Activated CD4-positive, alpha-beta T cell treated with anti-CD3 and anti-CD28 coated beads, Interleukin-2, amount 50 U/mL, for 24 hours (primary cell): ENCODE measurements at regions not wholly inside any gene's neighbourhood (a gene's known extent, or its start where the extent isn't known, plus 50 kb on each side); places are given as distances from the start of the nearest gene placed in this dataset.

Source experiments
- DNase-seq, 2 donors: peaks; one replicate each; pipeline ENCODE4 v3.0.0-alpha.2; 2020; ENCODE audit warnings: low read depth in 1 of 2, low spot score in 1 of 2

DNA sequence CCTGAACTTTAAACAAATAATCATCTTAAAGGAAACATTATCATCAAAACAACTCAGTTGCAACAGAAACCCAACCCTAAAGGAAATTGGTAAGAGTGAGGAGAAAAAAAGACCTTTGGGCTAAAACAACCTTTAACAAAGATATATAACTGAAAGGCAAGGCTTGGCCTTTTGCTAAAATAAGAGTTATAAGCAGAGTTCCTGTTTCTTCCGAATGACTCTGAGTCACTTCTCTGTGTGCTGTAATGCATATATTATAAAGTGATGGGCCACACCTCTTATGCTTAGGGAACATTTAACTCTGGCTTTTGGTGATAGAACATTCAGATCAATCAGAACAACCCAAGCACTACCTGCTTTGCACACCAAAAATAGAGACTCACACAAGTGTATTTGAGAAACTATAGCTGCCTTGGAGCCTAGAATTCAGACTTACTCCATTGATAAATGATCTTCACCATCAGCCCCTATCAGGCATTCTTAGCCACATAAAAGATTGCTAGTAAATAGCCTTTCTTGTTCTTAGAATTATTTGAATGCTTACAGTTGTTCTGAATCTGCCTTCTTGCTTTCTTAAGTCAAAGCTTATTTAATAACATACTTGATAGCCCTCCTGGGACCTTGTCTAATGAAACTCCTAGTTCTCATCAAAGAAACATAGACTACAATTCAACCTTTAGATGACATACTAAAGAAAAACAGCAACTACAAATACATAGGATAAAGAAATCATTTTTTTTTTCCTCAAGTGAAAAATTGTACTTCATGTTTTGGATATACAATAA is 294.2 kb upstream of the SEMA6D start:
- DNase-seq, result no peak

- no peak for DNase-seq
These were observed 289.8 kb upstream of the SEMA6D start for GRCh38 chr15:47427463-47427862.

DNA sequence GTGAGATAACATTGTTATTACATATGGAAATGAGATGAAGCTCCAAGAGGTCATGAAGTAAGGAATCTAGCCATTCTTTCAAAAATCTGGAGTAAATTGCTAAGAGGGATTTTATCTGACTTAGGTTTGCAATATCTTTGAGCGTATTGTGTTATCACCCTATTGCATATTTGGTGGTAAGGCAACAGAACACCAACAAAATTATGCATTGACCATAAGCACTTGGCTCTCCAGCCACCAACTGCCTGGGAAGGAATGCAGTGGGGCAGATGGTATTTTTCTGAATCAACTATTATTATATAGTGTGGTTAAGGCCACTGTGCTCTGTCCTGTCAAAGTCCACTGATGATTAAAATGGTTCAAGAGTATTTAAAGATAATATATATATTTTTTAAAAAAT is 287.9 kb upstream of the SEMA6D start:
- DNase-seq, result no peak

DNA sequence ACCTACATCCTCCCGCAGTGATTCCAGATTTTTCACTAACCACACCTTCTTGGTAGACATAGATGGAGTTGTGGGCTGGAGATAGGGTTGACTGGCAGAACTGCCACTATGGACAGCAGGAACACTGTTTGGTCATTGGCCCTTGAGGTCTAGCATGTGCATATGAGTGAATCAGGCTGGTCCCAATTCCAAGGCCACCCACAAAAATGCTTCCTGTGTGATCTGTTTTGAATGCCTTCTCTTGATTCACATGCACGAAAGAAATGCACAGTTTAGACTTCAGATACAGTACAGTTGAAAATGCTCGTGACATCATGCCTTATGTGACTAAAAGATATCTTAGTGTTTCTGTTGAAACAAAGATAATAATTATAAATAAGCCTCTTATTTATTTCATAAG is 285.8 kb upstream of the SEMA6D start:
- no peak for DNase-seq

DNA sequence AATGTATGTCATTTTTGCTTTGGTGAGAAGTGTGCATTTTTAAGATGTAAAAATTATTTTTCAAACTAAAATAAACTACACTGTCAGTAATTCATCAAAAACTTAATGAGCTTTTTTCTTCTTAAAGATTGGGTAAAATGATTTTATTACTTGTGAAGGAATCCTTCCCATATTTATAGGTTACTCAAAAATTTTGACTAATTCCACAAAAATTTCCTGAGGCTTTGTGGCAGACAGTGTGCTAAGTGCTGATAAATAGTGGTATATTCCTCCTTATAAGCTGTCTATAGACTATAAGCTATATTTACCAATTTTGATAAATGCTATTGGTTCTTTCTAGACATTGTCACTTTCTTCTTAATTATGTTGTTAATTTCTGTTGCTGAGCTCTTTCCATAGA is 284.5 kb upstream of the SEMA6D start:
- no peak for DNase-seq

GRCh38 chr15:47434596-47434995 is 282.7 kb upstream of the SEMA6D start:
- DNase-seq, result no peak

DNA sequence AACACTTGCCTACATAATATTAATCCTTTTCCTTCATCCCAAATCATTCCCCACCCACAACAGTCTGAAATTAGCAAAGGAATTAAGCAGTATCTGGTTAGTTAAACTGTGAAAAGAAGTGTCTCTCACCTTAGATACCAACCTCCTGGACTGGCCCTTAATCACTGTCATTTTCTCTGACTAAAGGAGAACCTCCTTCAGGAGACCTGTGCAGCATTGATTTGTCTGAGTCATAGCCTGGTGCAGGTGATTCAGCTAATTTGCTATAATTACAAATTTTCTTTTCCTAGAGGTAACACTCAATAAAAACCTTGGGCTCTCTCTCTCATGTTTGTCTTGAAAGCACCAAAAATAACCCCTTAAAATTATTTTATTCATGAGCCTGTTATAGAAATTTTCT is 279.8 kb upstream of the SEMA6D start:
- no peak for DNase-seq

- DNase-seq, result no peak
These were observed 277.9 kb upstream of the SEMA6D start for GRCh38 chr15:47439146-47440111.

GRCh38 chr15:47442371-47442770 is 274.9 kb upstream of the SEMA6D start:
- no peak for DNase-seq

DNA sequence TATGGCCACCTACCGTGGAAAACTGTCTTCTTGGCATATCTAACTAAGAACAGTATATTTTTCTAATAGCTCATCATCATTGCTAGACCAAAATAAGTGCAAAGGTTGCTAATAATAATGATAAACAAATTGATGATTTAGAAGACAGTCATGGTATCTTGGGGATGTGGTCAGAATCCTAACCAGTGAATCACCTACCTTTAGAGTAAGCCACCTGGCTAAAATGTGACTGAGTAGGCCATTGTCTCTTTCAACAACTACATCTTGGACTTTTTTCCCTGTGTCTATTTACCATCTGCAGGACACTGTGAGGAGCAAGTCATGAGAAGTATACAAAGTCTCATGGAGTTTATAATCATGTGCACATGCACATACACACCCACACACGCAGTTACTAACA is 273.5 kb upstream of the SEMA6D start:
- no peak for DNase-seq

GRCh38 chr15:47445723-47446392 is 271.4 kb upstream of the SEMA6D start:
- no peak for DNase-seq

- DNase-seq, result no peak
These were observed 256.3 kb upstream of the SEMA6D start for GRCh38 chr15:47460795-47461573.

GRCh38 chr15:47461652-47462141 is 255.6 kb upstream of the SEMA6D start:
- no peak for DNase-seq

DNA sequence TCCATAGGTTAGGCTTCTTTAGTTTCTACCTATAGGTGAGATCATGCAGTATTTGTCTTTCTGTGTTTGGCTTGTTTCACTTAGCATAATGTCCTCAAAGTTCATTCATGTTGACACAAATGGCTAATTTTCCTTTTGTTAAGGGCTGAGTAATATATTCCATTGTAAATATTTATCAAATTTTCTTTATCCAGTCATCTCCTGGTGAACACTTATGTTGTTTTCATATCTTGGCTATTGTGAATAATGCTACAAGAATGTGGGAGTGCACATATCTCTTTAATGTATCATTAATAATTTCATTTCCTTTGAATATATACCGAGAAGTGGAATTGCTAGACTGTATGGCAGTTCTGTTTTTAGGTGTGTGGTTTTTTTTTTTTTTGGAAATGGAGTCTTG is 250.9 kb upstream of the SEMA6D start:
- no peak for DNase-seq

DNA sequence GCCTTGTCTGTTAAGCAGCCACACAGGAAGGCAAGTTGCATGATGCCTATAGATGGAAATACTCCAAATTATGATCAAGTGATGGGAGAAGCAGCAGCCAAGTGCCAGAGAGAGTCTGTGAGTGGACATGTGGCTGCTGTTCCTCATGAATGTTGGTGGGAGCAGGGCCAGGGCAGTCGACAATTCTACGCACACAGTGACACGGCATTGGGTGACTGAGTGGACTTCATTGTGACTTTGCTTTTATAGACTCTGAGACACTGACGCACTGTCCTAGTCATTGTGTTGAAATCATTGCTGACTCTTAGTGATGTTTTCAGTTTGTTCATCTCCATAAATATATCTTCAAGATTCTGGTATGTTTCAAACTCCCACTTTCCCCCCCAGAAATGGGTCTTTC is 246.3 kb upstream of the SEMA6D start:
- DNase-seq, result no peak

GRCh38 chr15:47473106-47473725 is 244.1 kb upstream of the SEMA6D start:
- DNase-seq, result no peak

GRCh38 chr15:47473832-47474231 is 243.5 kb upstream of the SEMA6D start:
- DNase-seq, result no peak

GRCh38 chr15:47475336-47475735 is 242.0 kb upstream of the SEMA6D start:
- no peak for DNase-seq

DNA sequence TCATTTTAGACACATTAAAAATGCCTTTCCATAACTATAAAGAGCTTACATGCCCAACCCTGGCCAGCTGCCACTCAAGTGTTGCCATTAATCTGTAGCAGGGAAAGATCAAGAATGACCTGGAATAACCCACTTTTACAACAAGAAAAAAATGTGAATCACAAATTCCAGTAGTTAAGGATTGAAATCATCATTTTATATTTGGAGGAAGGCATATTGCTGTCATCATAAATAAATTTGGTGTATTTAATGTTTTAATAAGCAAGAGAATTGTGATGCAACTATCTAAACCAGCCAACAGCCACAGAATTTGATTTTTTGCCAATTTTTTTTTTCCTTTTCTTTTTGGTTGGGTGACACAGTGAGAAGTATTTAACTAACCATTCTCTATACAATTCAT is 240.0 kb upstream of the SEMA6D start:
- no peak for DNase-seq

DNA sequence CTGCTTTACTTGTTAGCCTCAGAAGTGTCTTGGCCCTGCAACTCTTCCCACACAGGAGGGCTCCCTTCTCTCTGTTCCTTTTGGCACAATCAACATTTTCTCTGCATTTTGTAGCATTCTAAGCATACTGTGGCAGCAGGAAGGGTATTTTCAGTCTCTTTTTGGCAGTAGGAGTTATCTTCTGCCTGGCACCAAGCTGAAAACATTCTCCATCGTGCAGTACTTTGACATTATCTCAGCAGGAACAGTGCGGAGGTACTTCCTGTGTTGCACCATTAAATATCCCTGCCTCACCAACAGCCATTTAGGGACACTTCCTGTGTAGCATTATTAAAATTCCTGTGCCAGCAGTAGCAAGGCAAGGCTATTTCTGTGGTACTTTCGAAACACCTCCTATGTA is 233.2 kb upstream of the SEMA6D start:
- DNase-seq, result no peak
